T-helper 1 cell treated with Interleukin-12 subunit alpha and Interleukin-12 subunit beta and Interleukin-4 antibody, amounts not matched to agents 30 μg/mL and 1 μg/mL, for 36 hours (primary cell): ENCODE measurements at regions not wholly inside any gene's neighbourhood (a gene's known extent, or its start where the extent isn't known, plus 50 kb on each side); places are given as distances from the start of the nearest gene placed in this dataset.
"Not testable (repeated sequence)": the region's sequence is repeated elsewhere in the genome, so short reads cannot be mapped to it uniquely, and the experiment has no call there.

ENCODE experiments used
- H3K27ac Mint-ChIP-seq: one replicate; pipeline ENCODE4 v1.8.0; 2021; ENCODE audit warnings: mild to moderate bottlenecking, mixed read lengths
- H3K27me3 Mint-ChIP-seq: one replicate; pipeline ENCODE4 v1.8.0; 2021; ENCODE audit warnings: low read depth, mixed read lengths
- H3K36me3 Mint-ChIP-seq: one replicate; pipeline ENCODE4 v1.8.0; 2021; ENCODE audit warnings: low read depth, mixed read lengths
- H3K4me1 Mint-ChIP-seq: one replicate; pipeline ENCODE4 v1.8.0; 2021; ENCODE audit warnings: low read depth, mixed read lengths
- H3K4me3 Mint-ChIP-seq: one replicate; pipeline ENCODE4 v1.8.0; 2021; ENCODE audit warnings: mild to moderate bottlenecking, moderate library complexity, mixed read lengths
- H3K9me3 Mint-ChIP-seq: one replicate; pipeline ENCODE4 v1.8.0; 2021; ENCODE audit warnings: mixed read lengths

- Mint-ChIP-seq H3K27ac (no peak overlapping the region), H3K4me1 (no peaks in the 10 kb centered on the region), H3K4me3 (no peak overlapping the region), H3K36me3 (no peaks in the 10 kb centered on the region), H3K27me3 (peaks cover 5% of the 10 kb centered on the region), H3K9me3 (no peaks in the 10 kb centered on the region)
Observed at GRCh38 chr2:31660812-31661335, 80.1 kb upstream of the SRD5A2 start.

- no peaks in the 10 kb centered on the region for H3K36me3 Mint-ChIP-seq
- no peaks in the 10 kb centered on the region for H3K4me1 Mint-ChIP-seq
- H3K9me3 Mint-ChIP-seq = no peaks in the 10 kb centered on the region
- no peak overlapping the region for H3K4me3 Mint-ChIP-seq
- H3K27me3 Mint-ChIP-seq = peaks cover 5% of the 10 kb centered on the region
- no peak overlapping the region for H3K27ac Mint-ChIP-seq
Observed at GRCh38 chr2:31660165-31660564, 79.4 kb upstream of the SRD5A2 start.

GRCh38 chr2:31654241-31654640 lies 73.5 kb upstream of the SRD5A2 start:
- Mint-ChIP-seq H3K4me3 (no peak overlapping the region), H3K36me3 (no peaks in the 10 kb centered on the region), H3K9me3 (no peaks in the 10 kb centered on the region), H3K27me3 (peaks cover 5% of the 10 kb centered on the region), H3K27ac (no peak overlapping the region), H3K4me1 (no peaks in the 10 kb centered on the region)

GRCh38 chr2:31651736-31652135 lies 71.0 kb upstream of the SRD5A2 start:
- Mint-ChIP-seq H3K9me3 (no peaks in the 10 kb centered on the region), H3K27ac (no peak overlapping the region), H3K4me1 (no peaks in the 10 kb centered on the region), H3K36me3 (no peaks in the 10 kb centered on the region), H3K27me3 (no peaks in the 10 kb centered on the region), H3K4me3 (no peak overlapping the region)

- no peaks in the 10 kb centered on the region for H3K36me3 Mint-ChIP-seq
- no peaks in the 10 kb centered on the region for H3K4me1 Mint-ChIP-seq
- H3K9me3 Mint-ChIP-seq = no peaks in the 10 kb centered on the region
- no peaks in the 10 kb centered on the region for H3K27me3 Mint-ChIP-seq
- H3K4me3 Mint-ChIP-seq = no peak overlapping the region
- no peak overlapping the region for H3K27ac Mint-ChIP-seq
Observed at GRCh38 chr2:31651267-31651666, 70.5 kb upstream of the SRD5A2 start.

- H3K36me3 Mint-ChIP-seq = no peaks in the 10 kb centered on the region
- H3K27me3 Mint-ChIP-seq = peaks cover 7% of the 10 kb centered on the region
- H3K4me3 Mint-ChIP-seq = no peak overlapping the region
- H3K27ac Mint-ChIP-seq = no peak overlapping the region
- no peaks in the 10 kb centered on the region for H3K9me3 Mint-ChIP-seq
- H3K4me1 Mint-ChIP-seq = no peaks in the 10 kb centered on the region
Observed at GRCh38 chr2:31644551-31644950, 63.8 kb upstream of the SRD5A2 start.

- H3K4me3 Mint-ChIP-seq = no peak overlapping the region
- no peak overlapping the region for H3K27ac Mint-ChIP-seq
- H3K4me1 Mint-ChIP-seq = no peaks in the 10 kb centered on the region
- no peaks in the 10 kb centered on the region for H3K9me3 Mint-ChIP-seq
- H3K36me3 Mint-ChIP-seq = no peaks in the 10 kb centered on the region
- peaks cover 12% of the 10 kb centered on the region for H3K27me3 Mint-ChIP-seq
Observed at GRCh38 chr2:31642707-31643106, 62.0 kb upstream of the SRD5A2 start.

- not testable (repeated sequence) for H3K4me3 Mint-ChIP-seq, H3K27me3 Mint-ChIP-seq, H3K4me1 Mint-ChIP-seq, H3K9me3 Mint-ChIP-seq, H3K27ac Mint-ChIP-seq, H3K36me3 Mint-ChIP-seq
Observed at GRCh38 chr2:31632201-31632600, 51.5 kb upstream of the SRD5A2 start.
